Ishikawa (cell line): ENCODE measurements at regions not wholly inside any gene's neighbourhood (a gene's known extent, or its start where the extent isn't known, plus 50 kb on each side); places are given as distances from the start of the nearest gene placed in this dataset.

ENCODE experiments used
- CEBPB ChIP-seq: IDR thresholded peaks from 2 replicates; pipeline ENCODE4 v1.6.1; 2012
- CREB1 ChIP-seq: IDR thresholded peaks from 2 replicates; pipeline ENCODE4 v1.6.1; 2012; ENCODE audit warnings: low read depth
- EGR1 ChIP-seq: IDR thresholded peaks from 2 replicates; pipeline ENCODE4 v1.6.1; 2012
- EP300 ChIP-seq: IDR thresholded peaks from 2 replicates; pipeline ENCODE4 v1.6.1; 2012; ENCODE audit warnings: borderline replicate concordance
- FOXM1 ChIP-seq: IDR thresholded peaks from 2 replicates; pipeline ENCODE4 v1.6.1; 2012; ENCODE audit warnings: low read depth, borderline replicate concordance
- MAX ChIP-seq: IDR thresholded peaks from 2 replicates; pipeline ENCODE4 v1.6.1; 2012
- NFIC ChIP-seq: IDR thresholded peaks from 2 replicates; pipeline ENCODE4 v1.6.1; 2012
- RAD21 ChIP-seq: IDR thresholded peaks from 2 replicates; pipeline ENCODE4 v1.6.1; 2012; ENCODE audit warnings: low read depth
- REST ChIP-seq: IDR thresholded peaks from 2 replicates; pipeline ENCODE4 v1.6.1; 2012; ENCODE audit warnings: low read depth, mild to moderate bottlenecking
- TAF1 ChIP-seq: IDR thresholded peaks from 2 replicates; pipeline ENCODE4 v1.6.1; 2012; ENCODE audit warnings: low read depth, mild to moderate bottlenecking
- TCF12 ChIP-seq: IDR thresholded peaks from 2 replicates; pipeline ENCODE4 v1.6.1; 2012; ENCODE audit warnings: low read depth
- TEAD4 ChIP-seq: IDR thresholded peaks from 2 replicates; pipeline ENCODE4 v1.6.1; 2012
- USF1 ChIP-seq: IDR thresholded peaks from 2 replicates; pipeline ENCODE4 v1.6.1; 2012
- YY1 ChIP-seq: IDR thresholded peaks from 2 replicates; pipeline ENCODE4 v1.6.1; 2012; ENCODE audit warnings: low read depth
- ZBTB7A ChIP-seq: IDR thresholded peaks from 2 replicates; pipeline ENCODE4 v1.6.1; 2012; ENCODE audit warnings: low read depth

- no peak for TF ChIP-seq ZBTB7A
- no peak for TF ChIP-seq FOXM1
- TF ChIP-seq EP300, result no peak
- no peak for TF ChIP-seq RAD21
- no peak for TF ChIP-seq USF1
- no peak for TF ChIP-seq TCF12
- TF ChIP-seq TEAD4, result no peak
These were observed 115.8 kb upstream of the NPAS2 start for GRCh38 chr2:100704156-100704555.

GRCh38 chr2:100704711-100705110 lies 115.2 kb upstream of the NPAS2 start:
- no peak for TF ChIP-seq REST
- no peak for TF ChIP-seq FOXM1
- TF ChIP-seq CEBPB, result no peak
- TF ChIP-seq TEAD4, result no peak
- no peak for TF ChIP-seq EP300
- TF ChIP-seq RAD21, result no peak
- TF ChIP-seq TAF1, result no peak
- TF ChIP-seq MAX, result no peak
- TF ChIP-seq ZBTB7A, result no peak
- no peak for TF ChIP-seq EGR1
- TF ChIP-seq TCF12, result no peak
- no peak for TF ChIP-seq USF1
- TF ChIP-seq CREB1, result no peak
- no peak for TF ChIP-seq YY1
- no peak for TF ChIP-seq NFIC

- TF ChIP-seq RAD21 (no peak), EP300 (no peak), REST (no peak), TEAD4 (no peak), ZBTB7A (no peak), TAF1 (no peak), MAX (no peak), FOXM1 (no peak), YY1 (no peak), CEBPB (no peak), CREB1 (no peak), TCF12 (no peak), EGR1 (no peak), NFIC (no peak), USF1 (no peak)
These were observed 112.7 kb upstream of the NPAS2 start for GRCh38 chr2:100707016-100707947.

GRCh38 chr2:100708333-100708732 lies 111.6 kb upstream of the NPAS2 start:
- TF ChIP-seq MAX (no peak), YY1 (no peak), TCF12 (no peak), TAF1 (no peak), NFIC (no peak), ZBTB7A (no peak), CREB1 (no peak), RAD21 (no peak), REST (no peak)
